Endodermal cell (in vitro differentiated cells): ENCODE measurements at regions not wholly inside any gene's neighbourhood (a gene's known extent, or its start where the extent isn't known, plus 50 kb on each side); places are given as distances from the start of the nearest gene placed in this dataset.

Source experiments
- DNase-seq: peaks from one replicate; pipeline ENCODE4 v3.0.0-alpha.2; 2017
- H3K27ac ChIP-seq: 2 replicates; pipeline ENCODE4 v1.5.1; 2013; ENCODE audit warnings: mild to moderate bottlenecking, low read depth, low read length, moderate library complexity
- H3K27me3 ChIP-seq: 2 replicates; pipeline ENCODE4 v1.6.1; 2013; ENCODE audit warnings: mild to moderate bottlenecking, low read length, moderate library complexity; ENCODE audit not compliant: insufficient read depth, control insufficient read depth, poor library complexity, severe bottlenecking
- H3K36me3 ChIP-seq: 2 replicates; pipeline ENCODE4 v1.7.0; 2013; ENCODE audit warnings: mild to moderate bottlenecking, low read length, moderate library complexity; ENCODE audit not compliant: control insufficient read depth, insufficient read depth
- H3K4me1 ChIP-seq: one replicate; pipeline ENCODE4 v1.7.0; 2013; ENCODE audit warnings: low read length; ENCODE audit not compliant: control insufficient read depth, insufficient read depth
- H3K4me3 ChIP-seq: 2 replicates; pipeline ENCODE4 v1.5.1; 2013; ENCODE audit warnings: mild to moderate bottlenecking, low read length, moderate library complexity
- H3K9ac ChIP-seq: 2 replicates; pipeline ENCODE4 v1.6.1; 2013; ENCODE audit warnings: mild to moderate bottlenecking, low read length, moderate library complexity; ENCODE audit not compliant: poor library complexity, severe bottlenecking; ENCODE audit errors: extremely low read depth
- H3K9me3 ChIP-seq: 2 replicates; pipeline ENCODE4 v1.6.1; 2013; ENCODE audit warnings: mild to moderate bottlenecking, low read length, moderate library complexity; ENCODE audit not compliant: control insufficient read depth
- H3K27ac Mint-ChIP-seq: 2 replicates; pipeline ENCODE4 v1.8.0; 2020; ENCODE audit warnings: mixed read lengths
- H3K27me3 Mint-ChIP-seq: 2 replicates; pipeline ENCODE4 v1.8.0; 2021; ENCODE audit warnings: mild to moderate bottlenecking, mixed read lengths; ENCODE audit not compliant: insufficient read depth
- H3K36me3 Mint-ChIP-seq: 2 replicates; pipeline ENCODE4 v1.8.0; 2020; ENCODE audit warnings: low read depth, mixed read lengths
- H3K4me1 Mint-ChIP-seq: 2 replicates; pipeline ENCODE4 v1.8.0; 2020; ENCODE audit warnings: mixed read lengths
- H3K4me3 Mint-ChIP-seq: 2 replicates; pipeline ENCODE4 v1.8.0; 2020; ENCODE audit warnings: mild to moderate bottlenecking, moderate library complexity, mixed read lengths
- H3K9me3 Mint-ChIP-seq: 2 replicates; pipeline ENCODE4 v1.8.0; 2020; ENCODE audit warnings: mild to moderate bottlenecking, mixed read lengths
- CTCF ChIP-seq: fragments of 200-600 bp; sonication (generic); conservative IDR thresholded peaks from 2 replicates; pipeline ENCODE4 v1.5.0; 2021; ENCODE audit warnings: antibody characterized with exemption, mild to moderate bottlenecking
- WGBS, 2 experiments: methylation state at CpG; one replicate each; pipeline versions ENCODE4 v1.1.5 to v1.1.7; 2013; ENCODE audit warnings: missing lambda C conversion rate in 2 of 2, mixed read lengths in 1 of 2; ENCODE audit not compliant: insufficient coverage in 1 of 2, insufficient read length in 1 of 2; 5-methylcytosine and 5-hydroxymethylcytosine counted together

GRCh38 chr1:182193908-182194550 is 132.5 kb upstream of the ZNF648 start:
- 97 to 98% methylated on average over 4 of the region's 4 CpGs for WGBS, 2 experiments
- no peak overlapping the region for H3K27ac ChIP-seq

GRCh38 chr1:182192966-182193365 is 131.5 kb upstream of the ZNF648 start:
- Mint-ChIP-seq H3K27ac (no peak overlapping the region), H3K36me3 (no peaks in the 10 kb centered on the region), H3K9me3 (no peaks in the 10 kb centered on the region), H3K27me3 (peaks cover 6% of the 10 kb centered on the region), H3K4me3 (no peak overlapping the region), H3K4me1 (peaks cover 12% of the 10 kb centered on the region)
- Histone ChIP-seq H3K9me3 (peaks cover 5% of the 10 kb centered on the region), H3K36me3 (no peaks in the 10 kb centered on the region), H3K27me3 (peaks cover 10% of the 10 kb centered on the region), H3K27ac (no peak overlapping the region), H3K4me1 (no peaks in the 10 kb centered on the region), H3K4me3 (no peak overlapping the region), H3K9ac (no peak overlapping the region)
- 95% methylated on average over 4 of the region's 4 CpGs; no CpG with 5 or more reads in 1 of the 2 experiments for WGBS, 2 experiments
- DNase-seq, result no peak
- no peak for TF ChIP-seq CTCF

More at GRCh38 chr1:182193908-182194550, 132.5 kb upstream of the ZNF648 start:
- H3K4me3 ChIP-seq, result no peak overlapping the region
- H3K36me3 Mint-ChIP-seq, result no peaks in the 10 kb centered on the region
- peaks cover 10% of the 10 kb centered on the region for H3K27me3 ChIP-seq
- H3K4me1 Mint-ChIP-seq, result peaks cover 11% of the 10 kb centered on the region
- no peak overlapping the region for H3K9ac ChIP-seq
- H3K27me3 Mint-ChIP-seq, result peaks cover 6% of the 10 kb centered on the region
- H3K27ac Mint-ChIP-seq, result no peak overlapping the region
- H3K4me1 ChIP-seq, result no peaks in the 10 kb centered on the region
- no peak for DNase-seq
- no peaks in the 10 kb centered on the region for H3K36me3 ChIP-seq
- H3K9me3 Mint-ChIP-seq, result no peaks in the 10 kb centered on the region
- H3K4me3 Mint-ChIP-seq, result no peak overlapping the region
- TF ChIP-seq CTCF, result no peak
- H3K9me3 ChIP-seq, result peaks cover 5% of the 10 kb centered on the region

GRCh38 chr1:182192215-182192614 is 130.7 kb upstream of the ZNF648 start:
- peaks cover 12% of the 10 kb centered on the region for H3K4me1 Mint-ChIP-seq
- H3K27me3 Mint-ChIP-seq, result peaks cover 8% of the 10 kb centered on the region
- Histone ChIP-seq H3K27me3 (peaks cover 7% of the 10 kb centered on the region), H3K9ac (no peak overlapping the region), H3K4me3 (no peak overlapping the region), H3K4me1 (no peaks in the 10 kb centered on the region), H3K36me3 (no peaks in the 10 kb centered on the region), H3K27ac (no peak overlapping the region), H3K9me3 (peaks cover 5% of the 10 kb centered on the region)
- H3K27ac Mint-ChIP-seq, result no peak overlapping the region
- DNase-seq, result no peak
- H3K36me3 Mint-ChIP-seq, result no peaks in the 10 kb centered on the region
- no peak for TF ChIP-seq CTCF
- H3K4me3 Mint-ChIP-seq, result no peak overlapping the region
- WGBS, 2 experiments, result 92 to 95% methylated on average over 3 of the region's 3 CpGs
- H3K9me3 Mint-ChIP-seq, result no peaks in the 10 kb centered on the region
